IPS-20b (cell line): ENCODE measurements at regions not wholly inside any gene's neighbourhood (a gene's known extent, or its start where the extent isn't known, plus 50 kb on each side); places are given as distances from the start of the nearest gene placed in this dataset.

ENCODE experiments used
- H3K27ac ChIP-seq: one replicate; pipeline ENCODE4 v1.5.1; 2013; ENCODE audit warnings: low read length
- H3K27me3 ChIP-seq: 2 replicates; pipeline ENCODE4 v1.6.1; 2013; ENCODE audit warnings: mild to moderate bottlenecking, low read length, inconsistent platforms; ENCODE audit not compliant: insufficient read depth
- H3K36me3 ChIP-seq: 2 replicates; pipeline ENCODE4 v1.6.1; 2013; ENCODE audit warnings: low read depth, mild to moderate bottlenecking, inconsistent platforms, low read length, moderate library complexity; ENCODE audit not compliant: insufficient read depth
- H3K4me1 ChIP-seq: 2 replicates; pipeline ENCODE4 v1.6.1; 2013; ENCODE audit warnings: mild to moderate bottlenecking, control low read depth, inconsistent platforms, low read length, moderate library complexity; ENCODE audit not compliant: insufficient read depth
- H3K4me3 ChIP-seq: 2 replicates; pipeline ENCODE4 v1.5.1; 2013; ENCODE audit warnings: mild to moderate bottlenecking, low read length, inconsistent platforms
- H3K9ac ChIP-seq: 2 replicates; pipeline ENCODE4 v1.6.1; 2013; ENCODE audit warnings: low read depth, mild to moderate bottlenecking, inconsistent platforms, low read length, moderate library complexity
- H3K9me3 ChIP-seq: 2 replicates; pipeline ENCODE4 v1.6.1; 2013; ENCODE audit warnings: mild to moderate bottlenecking, low read depth, low read length, inconsistent platforms; ENCODE audit not compliant: insufficient read depth

DNA sequence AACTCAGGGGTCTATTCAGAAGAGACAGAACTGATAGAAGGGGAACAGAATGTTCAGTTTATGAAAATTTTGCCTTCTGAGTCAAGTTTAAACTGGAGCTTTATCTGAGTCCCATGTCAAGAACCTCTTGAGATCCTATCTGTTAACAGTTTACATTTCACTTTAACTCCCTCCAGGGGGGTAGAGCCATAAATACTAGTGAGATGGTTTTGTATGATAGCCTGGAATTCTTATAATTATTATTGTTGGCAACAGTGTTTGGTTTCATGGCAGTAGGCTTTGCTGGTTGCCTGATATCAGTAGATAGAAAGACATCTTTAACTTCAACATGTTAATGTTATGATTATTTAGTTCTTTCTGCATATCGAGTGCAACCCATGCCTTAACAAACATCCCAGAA lies 498.5 kb downstream of the INSC start:
- H3K4me3 ChIP-seq: no peak overlapping the region
- no peaks in the 10 kb centered on the region for H3K36me3 ChIP-seq
- no peaks in the 10 kb centered on the region for H3K27me3 ChIP-seq

DNA sequence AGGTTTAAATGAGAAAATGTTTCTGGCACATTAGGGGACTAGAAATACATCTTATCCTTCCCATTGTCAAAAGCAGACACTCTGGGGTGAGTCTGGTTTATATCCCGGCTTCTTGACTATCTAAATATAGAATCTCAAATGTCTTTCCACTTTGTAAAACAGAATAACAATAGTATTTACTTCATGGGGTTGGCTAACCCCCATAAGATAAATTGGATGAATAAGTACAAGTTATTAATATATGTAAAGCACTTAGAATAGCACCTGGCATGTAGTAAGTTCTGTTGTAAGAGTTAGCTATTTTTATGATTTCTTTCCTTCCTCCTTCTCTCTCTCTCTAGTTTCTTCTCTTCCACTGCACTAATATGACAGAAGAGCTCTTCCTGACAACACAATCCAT lies 499.1 kb downstream of the INSC start:
- H3K4me3 ChIP-seq: no peak overlapping the region
- H3K27me3 ChIP-seq: no peaks in the 10 kb centered on the region
- H3K9ac ChIP-seq: no peak overlapping the region
- no peaks in the 10 kb centered on the region for H3K36me3 ChIP-seq
- H3K4me1 ChIP-seq: no peaks in the 10 kb centered on the region
- no peaks in the 10 kb centered on the region; the same call in 1 of the 2 replicates for H3K9me3 ChIP-seq
- no peak overlapping the region for H3K27ac ChIP-seq

More for the DNA sequence above, 498.5 kb downstream of the INSC start:
- no peak overlapping the region for H3K27ac ChIP-seq
- H3K9ac ChIP-seq: no peak overlapping the region
- H3K9me3 ChIP-seq: no peaks in the 10 kb centered on the region; the same call in 1 of the 2 replicates
- H3K4me1 ChIP-seq: peaks cover 5% of the 10 kb centered on the region; the same call in 1 of the 2 replicates

DNA sequence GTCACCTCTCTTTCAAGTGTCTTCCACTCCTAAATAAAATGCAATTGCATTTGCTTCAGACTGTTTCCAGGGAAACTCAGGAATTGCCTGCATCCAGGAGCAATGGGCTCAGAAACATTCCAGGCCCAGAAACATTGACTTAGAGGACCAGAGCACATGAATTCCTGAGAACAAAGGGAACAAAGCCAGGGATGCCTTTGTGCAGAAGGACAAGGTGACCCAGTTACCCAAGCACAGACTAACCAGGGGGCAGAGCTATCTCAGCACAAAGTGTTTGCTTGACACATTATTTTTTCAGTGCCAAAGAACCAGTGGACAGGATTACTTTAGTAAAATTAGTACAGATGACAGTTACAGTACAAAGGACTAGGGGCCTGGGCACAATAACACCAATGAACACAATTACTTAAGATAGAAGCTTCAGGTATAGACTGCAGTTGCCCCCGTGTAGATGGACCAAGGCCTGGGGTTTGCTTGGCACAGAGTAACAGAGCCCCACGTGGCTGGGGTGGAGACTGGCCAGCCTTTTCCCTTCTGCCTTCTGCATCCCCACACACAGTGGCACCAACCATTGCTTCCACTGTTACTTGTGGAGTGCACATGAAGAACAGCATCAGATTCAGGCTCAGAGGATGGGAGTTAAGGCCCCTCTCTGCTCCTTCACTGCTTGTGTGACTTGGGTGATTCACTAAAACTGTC lies 500.8 kb downstream of the INSC start:
- no peak overlapping the region for H3K9ac ChIP-seq
- H3K36me3 ChIP-seq: no peaks in the 10 kb centered on the region
- no peaks in the 10 kb centered on the region for H3K27me3 ChIP-seq
- no peak overlapping the region for H3K4me3 ChIP-seq
- no peaks in the 10 kb centered on the region for H3K9me3 ChIP-seq
- no peaks in the 10 kb centered on the region for H3K4me1 ChIP-seq
- no peak overlapping the region for H3K27ac ChIP-seq

DNA sequence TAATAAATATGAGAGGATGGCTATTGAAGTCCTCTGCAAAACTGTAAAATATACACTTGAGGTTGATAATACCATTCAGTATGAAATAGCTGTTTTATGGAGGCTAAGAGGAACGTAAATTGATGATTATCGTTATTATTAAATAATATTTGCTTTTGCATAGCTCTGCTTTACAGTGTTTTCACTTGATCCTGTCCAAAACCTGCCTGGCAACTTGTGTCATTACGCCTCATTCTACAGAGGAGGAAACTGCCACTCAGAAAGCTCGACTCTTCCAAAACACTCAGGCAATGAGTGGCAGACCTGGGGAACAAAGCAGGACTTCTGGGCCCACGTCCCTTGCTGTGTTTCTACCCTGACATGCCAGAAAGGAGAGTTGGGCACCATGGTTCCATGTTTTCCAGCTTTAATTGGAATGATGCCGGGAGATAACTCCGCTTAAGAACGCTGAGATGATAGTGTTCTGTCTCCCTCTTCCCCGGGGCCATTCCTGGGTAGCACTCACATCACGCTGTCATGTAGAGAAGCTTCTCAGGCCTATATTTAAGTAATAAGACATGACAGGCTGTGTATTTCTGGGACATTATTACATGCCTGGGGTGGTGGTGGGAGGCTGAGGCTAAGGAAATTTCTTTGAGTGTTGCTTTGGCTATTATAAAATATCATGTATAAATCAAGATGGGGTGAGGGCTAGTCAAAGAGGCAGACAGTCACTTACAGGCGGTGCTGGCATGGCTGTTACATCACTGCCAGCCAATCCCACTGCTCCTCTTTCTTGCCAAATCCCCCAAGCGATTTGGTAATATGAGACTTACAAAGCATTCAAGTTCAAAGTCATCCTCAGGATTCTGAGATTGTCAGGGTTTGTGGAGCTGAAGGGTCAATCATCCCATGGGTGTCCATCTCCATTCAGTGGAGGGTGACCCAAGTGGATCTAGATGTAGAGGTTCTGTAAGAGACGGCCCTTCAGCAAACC lies 501.7 kb downstream of the INSC start:
- Histone ChIP-seq H3K9ac (no peak overlapping the region), H3K36me3 (no peaks in the 10 kb centered on the region), H3K27ac (no peak overlapping the region), H3K4me3 (no peak overlapping the region), H3K9me3 (no peaks in the 10 kb centered on the region), H3K27me3 (no peaks in the 10 kb centered on the region), H3K4me1 (no peaks in the 10 kb centered on the region)

DNA sequence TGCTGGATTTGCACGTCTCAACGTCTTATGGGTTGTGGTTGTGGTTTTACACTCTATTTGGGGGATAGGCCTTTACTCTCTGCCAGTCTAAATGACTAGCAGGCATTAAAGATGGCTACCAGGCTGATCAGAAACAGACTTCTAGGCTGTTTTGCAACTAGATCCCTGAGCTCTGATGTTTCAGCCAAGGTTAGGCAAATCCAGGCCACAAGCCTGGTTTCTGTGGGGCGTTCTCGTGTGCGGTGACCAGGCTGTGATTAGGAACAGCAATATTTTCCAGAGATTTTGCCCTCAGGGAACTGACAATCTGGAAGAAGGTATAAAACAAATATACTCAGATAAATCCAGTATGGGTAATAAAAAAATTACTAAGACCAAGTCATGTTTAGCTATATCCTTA lies 502.4 kb downstream of the INSC start:
- H3K27me3 ChIP-seq: no peaks in the 10 kb centered on the region
- H3K27ac ChIP-seq: no peak overlapping the region
- peaks cover under 1% of the 10 kb centered on the region; the same call in 1 of the 2 replicates for H3K4me1 ChIP-seq
- H3K9ac ChIP-seq: no peak overlapping the region
- no peak overlapping the region for H3K4me3 ChIP-seq
- H3K36me3 ChIP-seq: no peaks in the 10 kb centered on the region
- H3K9me3 ChIP-seq: no peaks in the 10 kb centered on the region

DNA sequence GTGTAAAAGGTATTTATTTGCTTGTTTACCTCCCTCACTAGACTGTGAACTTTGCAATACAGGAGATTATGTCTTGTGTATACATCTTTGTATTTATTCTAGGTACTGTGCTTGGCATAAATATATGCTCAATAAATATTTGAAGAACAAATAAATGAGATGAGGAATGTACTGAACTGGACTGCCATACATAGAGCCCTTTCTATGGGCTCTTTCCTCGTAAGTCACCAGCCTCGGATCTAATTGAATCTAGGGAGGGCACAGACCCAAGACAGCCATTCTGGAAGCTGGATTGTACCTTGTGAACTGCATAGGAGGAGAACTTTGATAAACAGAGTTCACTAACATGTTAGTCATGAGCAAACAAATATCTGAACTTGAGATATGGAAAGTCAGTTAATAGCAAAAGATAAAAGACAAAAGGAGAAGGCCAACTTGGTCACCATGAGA lies 503.9 kb downstream of the INSC start:
- H3K4me3 ChIP-seq: no peak overlapping the region
- H3K9me3 ChIP-seq: no peaks in the 10 kb centered on the region
- peaks cover 9% of the 10 kb centered on the region; the same call in 1 of the 2 replicates for H3K4me1 ChIP-seq
- no peaks in the 10 kb centered on the region for H3K36me3 ChIP-seq
- no peaks in the 10 kb centered on the region for H3K27me3 ChIP-seq
- no peak overlapping the region for H3K27ac ChIP-seq
- no peak overlapping the region for H3K9ac ChIP-seq

DNA sequence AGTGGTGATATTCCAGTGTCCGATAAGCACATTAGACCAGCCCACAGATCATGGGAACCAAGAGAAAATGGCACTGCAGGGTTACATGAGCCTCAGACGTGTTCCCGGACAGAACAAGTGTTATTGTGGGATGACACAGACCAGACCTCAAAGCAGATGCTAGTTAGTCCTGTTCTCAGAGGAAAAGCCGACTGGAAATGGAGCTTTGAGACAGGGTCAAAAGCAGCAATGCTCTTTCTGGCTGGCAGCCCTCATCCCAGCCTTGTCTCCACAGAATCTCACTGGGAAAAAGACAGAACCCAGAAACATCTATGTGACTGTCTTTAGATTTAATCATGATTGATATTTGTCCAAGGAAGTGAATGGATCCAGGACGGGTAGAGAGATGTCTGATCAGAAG lies 506.8 kb downstream of the INSC start:
- Histone ChIP-seq H3K4me3 (no peak overlapping the region), H3K27ac (no peak overlapping the region)

DNA sequence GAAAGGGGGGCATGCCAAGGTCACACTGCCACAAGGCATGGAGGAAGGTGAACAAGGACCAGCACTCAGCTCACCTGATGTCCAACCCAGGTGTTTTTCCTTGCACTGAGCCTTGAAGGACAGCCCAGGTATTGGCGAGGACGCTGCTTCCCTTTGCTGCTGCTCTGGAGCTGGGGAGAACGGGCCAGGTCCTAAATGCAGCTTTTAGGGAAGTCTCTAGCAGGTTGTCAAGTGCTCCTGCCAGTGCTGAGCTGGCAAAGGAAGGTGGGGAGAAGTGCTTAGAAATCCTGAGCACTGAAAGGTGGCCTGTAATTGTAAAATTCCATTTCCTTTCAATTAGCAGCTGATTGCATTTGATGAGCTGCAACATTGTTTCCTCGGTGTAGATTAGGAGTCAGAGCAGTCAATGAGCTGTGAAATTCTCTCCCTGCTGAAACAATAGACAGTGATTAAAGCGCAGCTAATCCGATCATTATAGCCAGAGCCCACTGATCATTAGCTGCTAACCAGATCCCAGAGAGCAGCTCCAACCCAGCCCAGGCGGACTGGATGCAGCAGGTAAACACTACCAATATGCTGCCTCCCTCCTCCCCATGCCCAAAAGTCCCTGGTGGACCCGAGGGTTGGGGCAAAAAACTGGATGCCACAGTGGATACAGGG lies 507.6 kb downstream of the INSC start:
- peaks cover 9% of the 10 kb centered on the region; the same call in 1 of the 2 replicates for H3K4me1 ChIP-seq
- no peak overlapping the region for H3K9ac ChIP-seq
- H3K27me3 ChIP-seq: no peaks in the 10 kb centered on the region
- H3K36me3 ChIP-seq: no peaks in the 10 kb centered on the region
- H3K9me3 ChIP-seq: no peaks in the 10 kb centered on the region
- H3K27ac ChIP-seq: no peak overlapping the region
- no peak overlapping the region for H3K4me3 ChIP-seq

More for the DNA sequence above, 506.8 kb downstream of the INSC start:
- H3K27me3 ChIP-seq: no peaks in the 10 kb centered on the region
- peaks cover 9% of the 10 kb centered on the region; the same call in 1 of the 2 replicates for H3K4me1 ChIP-seq
- H3K36me3 ChIP-seq: no peaks in the 10 kb centered on the region
- H3K9ac ChIP-seq: no peak overlapping the region
- H3K9me3 ChIP-seq: no peaks in the 10 kb centered on the region

DNA sequence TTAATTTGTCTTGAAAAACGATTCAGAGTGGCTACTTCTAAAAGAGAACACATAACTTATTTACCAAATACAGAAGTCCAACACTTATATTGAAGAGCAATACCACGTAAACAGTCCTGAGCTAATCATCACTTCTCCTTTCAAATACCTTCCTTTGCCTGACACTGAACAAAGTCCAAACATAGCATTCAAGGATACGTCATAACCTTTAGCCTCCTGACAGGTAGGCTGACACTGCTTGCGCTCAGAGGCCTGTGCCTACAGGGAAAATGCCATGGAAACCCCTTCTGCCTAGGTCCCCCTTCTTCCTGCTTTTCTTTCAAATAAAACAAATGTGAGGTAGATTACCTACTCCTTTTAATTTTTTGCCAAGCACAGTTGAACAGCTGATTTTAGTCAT lies 510.0 kb downstream of the INSC start:
- Histone ChIP-seq H3K36me3 (no peaks in the 10 kb centered on the region), H3K27ac (no peak overlapping the region), H3K27me3 (no peaks in the 10 kb centered on the region)

DNA sequence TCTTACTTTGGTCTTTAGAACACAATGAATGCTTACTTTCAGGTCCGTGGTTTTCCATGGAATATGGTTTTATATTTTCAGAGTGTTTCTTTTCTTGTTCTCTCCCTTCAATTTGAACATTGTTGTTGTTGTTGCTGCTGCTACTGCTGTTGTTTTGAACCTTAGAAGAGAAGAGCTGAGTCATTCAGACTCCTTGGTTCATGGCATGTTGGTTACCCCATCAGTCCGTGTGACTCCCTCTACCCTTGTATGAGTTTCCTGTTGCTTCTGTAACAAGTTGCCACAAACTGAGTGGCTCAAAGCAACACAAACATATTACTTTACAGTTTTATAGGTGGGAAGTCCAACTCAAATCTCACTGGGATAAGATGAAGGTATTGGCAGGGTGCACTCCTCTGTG lies 511.0 kb downstream of the INSC start:
- Histone ChIP-seq H3K27me3 (no peaks in the 10 kb centered on the region), H3K36me3 (no peaks in the 10 kb centered on the region), H3K4me3 (no peak overlapping the region), H3K9ac (no peak overlapping the region), H3K27ac (no peak overlapping the region), H3K9me3 (no peaks in the 10 kb centered on the region), H3K4me1 (peaks cover 9% of the 10 kb centered on the region; the same call in 1 of the 2 replicates)

More for the DNA sequence above, 510.0 kb downstream of the INSC start:
- no peak overlapping the region for H3K9ac ChIP-seq
- no peak overlapping the region for H3K4me3 ChIP-seq
- no peaks in the 10 kb centered on the region for H3K9me3 ChIP-seq
- H3K4me1 ChIP-seq: peaks cover 9% of the 10 kb centered on the region; the same call in 1 of the 2 replicates

DNA sequence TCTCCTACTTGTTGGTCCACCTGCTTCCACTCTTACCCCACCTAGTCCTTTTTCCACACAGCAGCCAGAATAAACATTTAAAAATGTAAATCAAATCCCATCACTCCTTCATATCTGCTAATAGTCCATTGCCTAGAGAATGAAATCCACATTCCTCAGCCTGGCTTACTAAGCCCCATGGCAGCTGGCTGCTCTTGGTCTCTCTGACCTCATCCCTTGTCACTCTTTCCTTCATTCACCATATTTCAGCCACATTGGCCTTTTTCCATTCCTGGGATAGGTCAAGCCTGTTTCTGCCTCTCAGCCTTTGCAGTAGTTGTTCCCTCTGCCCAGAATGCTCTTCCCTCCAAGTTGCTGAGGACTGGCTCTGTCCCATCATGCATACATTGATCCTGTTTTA lies 512.8 kb downstream of the INSC start:
- no peak overlapping the region for H3K9ac ChIP-seq
- H3K4me3 ChIP-seq: no peak overlapping the region
- H3K4me1 ChIP-seq: peaks cover 4% of the 10 kb centered on the region; the same call in 1 of the 2 replicates
- H3K9me3 ChIP-seq: no peaks in the 10 kb centered on the region
- no peak overlapping the region for H3K27ac ChIP-seq
- no peaks in the 10 kb centered on the region for H3K27me3 ChIP-seq
- no peaks in the 10 kb centered on the region for H3K36me3 ChIP-seq
